ENCODE measurements at regions not wholly inside any gene's neighbourhood (a gene's known extent, or its start where the extent isn't known, plus 50 kb on each side); places are given as distances from the start of the nearest gene placed in this dataset.

DNA sequence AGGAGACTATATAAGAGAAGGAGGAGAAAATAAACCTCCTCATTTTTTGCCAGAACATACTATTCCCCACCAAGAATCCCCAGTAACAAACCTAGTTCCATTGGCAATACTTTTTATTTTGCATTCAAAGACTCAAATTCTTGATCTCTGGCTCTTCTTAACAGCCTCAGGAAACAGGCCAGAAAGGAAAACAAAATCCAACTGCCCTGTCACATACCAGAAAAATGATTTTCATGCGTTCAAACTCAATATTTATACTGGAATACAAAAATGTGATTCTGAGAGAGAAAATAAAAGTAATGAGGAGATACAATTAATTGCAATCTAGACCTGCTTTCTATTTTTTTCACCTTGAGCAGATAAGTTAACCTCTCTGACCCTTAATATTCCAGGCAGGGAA lies 435.9 kb upstream of the AUTS2 start:
- no peak for DNase-seq
- Histone ChIP-seq H3K4me3 (ENCODE audit: insufficient read depth in 1 of 2, low read depth in 1 of 2, low read length in 2 of 2) (no peak overlapping the region), H3K23ac (ENCODE audit: low read length in 2 of 2) (no peak overlapping the region), H2BK15ac (ENCODE audit: low read depth, poor library complexity, severe bottlenecking) (no peak overlapping the region), H3K27me3 (ENCODE audit: control insufficient read depth in 1 of 2, insufficient read depth in 1 of 2, low read length in 2 of 2) (no peaks in the 10 kb centered on the region), H3K27ac (ENCODE audit: low read length, poor library complexity, severe bottlenecking) (no peak overlapping the region), H3K4ac (ENCODE audit: low read depth in 1 of 2, low read length in 2 of 2) (no peak overlapping the region), H2BK12ac (ENCODE audit: low read length in 2 of 2) (no peak overlapping the region), H3K14ac (ENCODE audit: low read length in 2 of 2) (no peak overlapping the region), H2BK120ac (ENCODE audit: low read depth, low read length) (no peak overlapping the region), H3K79me1 (replicated peaks; ENCODE audit: low read length, poor library complexity, severe bottlenecking) (no peaks in the 10 kb centered on the region), H3K4me2 (ENCODE audit: low read length, poor library complexity, severe bottlenecking) (no peak overlapping the region), H4K8ac (ENCODE audit: low read length) (no peak overlapping the region), H2BK5ac (ENCODE audit: low read depth, low read length, poor library complexity, severe bottlenecking) (no peak overlapping the region), H4K91ac (ENCODE audit: low read length) (no peak overlapping the region), H2AK5ac (ENCODE audit: low read length, severe bottlenecking) (no peak overlapping the region), H3K9me3 (ENCODE audit: control insufficient read depth, low read length) (no peaks in the 10 kb centered on the region), H2AFZ (ENCODE audit: low read depth, low read length) (no peak overlapping the region), H3K9ac (ENCODE audit: low read length) (no peak overlapping the region), H3K4me1 (ENCODE audit: control insufficient read depth, insufficient read depth, low read depth, low read length) (no peaks in the 10 kb centered on the region), H3K36me3 (ENCODE audit: control insufficient read depth in 1 of 2, insufficient read depth in 2 of 2, low read depth in 1 of 2, low read length in 2 of 2) (no peaks in the 10 kb centered on the region), H3K18ac (ENCODE audit: low read depth in 1 of 2, low read length in 2 of 2) (no peak overlapping the region)
- whole genome bisulfite sequencing: no CpG with 5 or more reads among the region's 1 CpG

DNA sequence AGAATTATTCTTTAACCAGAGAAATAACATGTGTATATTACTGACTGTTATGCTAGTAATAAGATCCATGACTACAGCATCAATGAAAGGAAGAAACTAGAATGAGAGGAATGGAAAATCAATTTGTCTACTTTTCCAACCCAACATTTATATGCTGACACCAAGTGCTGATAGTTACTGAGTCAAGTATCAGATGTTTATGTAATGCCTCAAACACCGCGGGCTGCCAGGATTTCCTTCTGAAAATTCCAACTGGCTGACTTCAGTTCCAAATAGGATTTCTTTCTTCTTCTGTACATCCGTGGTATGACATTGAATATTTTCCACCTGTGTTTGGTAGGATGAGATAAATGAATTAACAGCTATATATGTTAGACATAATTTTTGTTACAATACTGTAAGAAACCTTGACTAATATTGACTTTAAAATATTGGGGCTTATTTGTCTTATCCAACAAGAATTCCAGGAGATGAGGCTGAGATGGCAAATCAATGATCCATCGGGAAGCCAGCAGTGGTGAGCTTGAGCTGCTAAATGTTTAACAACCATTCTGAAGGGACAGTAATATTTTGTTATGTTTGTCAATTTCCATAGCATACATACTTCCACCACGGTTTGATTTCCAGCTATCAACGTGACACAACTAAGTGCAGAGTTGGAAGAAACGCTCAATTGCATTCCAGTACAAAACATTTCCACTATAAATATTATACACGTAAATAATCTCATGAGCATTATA lies 435.2 kb upstream of the AUTS2 start:
- Histone ChIP-seq H4K8ac (ENCODE audit: low read length) (no peak overlapping the region), H3K9ac (ENCODE audit: low read length) (no peak overlapping the region), H3K27ac (ENCODE audit: low read length, poor library complexity, severe bottlenecking) (no peak overlapping the region), H3K27me3 (ENCODE audit: control insufficient read depth in 1 of 2, insufficient read depth in 1 of 2, low read length in 2 of 2) (no peaks in the 10 kb centered on the region), H3K79me1 (replicated peaks; ENCODE audit: low read length, poor library complexity, severe bottlenecking) (no peaks in the 10 kb centered on the region), H2AK5ac (ENCODE audit: low read length, severe bottlenecking) (no peak overlapping the region), H4K91ac (ENCODE audit: low read length) (no peak overlapping the region), H3K18ac (ENCODE audit: low read depth in 1 of 2, low read length in 2 of 2) (no peak overlapping the region), H2AFZ (ENCODE audit: low read depth, low read length) (no peak overlapping the region), H2BK5ac (ENCODE audit: low read depth, low read length, poor library complexity, severe bottlenecking) (no peak overlapping the region), H2BK120ac (ENCODE audit: low read depth, low read length) (no peak overlapping the region), H3K9me3 (ENCODE audit: control insufficient read depth, low read length) (no peaks in the 10 kb centered on the region), H3K23ac (ENCODE audit: low read length in 2 of 2) (no peak overlapping the region), H3K4me3 (ENCODE audit: insufficient read depth in 1 of 2, low read depth in 1 of 2, low read length in 2 of 2) (no peak overlapping the region), H3K4me1 (ENCODE audit: control insufficient read depth, insufficient read depth, low read depth, low read length) (no peaks in the 10 kb centered on the region), H3K4ac (ENCODE audit: low read depth in 1 of 2, low read length in 2 of 2) (no peak overlapping the region), H3K14ac (ENCODE audit: low read length in 2 of 2) (no peak overlapping the region), H2BK12ac (ENCODE audit: low read length in 2 of 2) (no peak overlapping the region), H2BK15ac (ENCODE audit: low read depth, poor library complexity, severe bottlenecking) (no peak overlapping the region), H3K36me3 (ENCODE audit: control insufficient read depth in 1 of 2, insufficient read depth in 2 of 2, low read depth in 1 of 2, low read length in 2 of 2) (no peaks in the 10 kb centered on the region), H3K4me2 (ENCODE audit: low read length, poor library complexity, severe bottlenecking) (no peak overlapping the region)
- no peak for DNase-seq
- 52% methylated on average over 4 of the region's 8 CpGs for WGBS

DNA sequence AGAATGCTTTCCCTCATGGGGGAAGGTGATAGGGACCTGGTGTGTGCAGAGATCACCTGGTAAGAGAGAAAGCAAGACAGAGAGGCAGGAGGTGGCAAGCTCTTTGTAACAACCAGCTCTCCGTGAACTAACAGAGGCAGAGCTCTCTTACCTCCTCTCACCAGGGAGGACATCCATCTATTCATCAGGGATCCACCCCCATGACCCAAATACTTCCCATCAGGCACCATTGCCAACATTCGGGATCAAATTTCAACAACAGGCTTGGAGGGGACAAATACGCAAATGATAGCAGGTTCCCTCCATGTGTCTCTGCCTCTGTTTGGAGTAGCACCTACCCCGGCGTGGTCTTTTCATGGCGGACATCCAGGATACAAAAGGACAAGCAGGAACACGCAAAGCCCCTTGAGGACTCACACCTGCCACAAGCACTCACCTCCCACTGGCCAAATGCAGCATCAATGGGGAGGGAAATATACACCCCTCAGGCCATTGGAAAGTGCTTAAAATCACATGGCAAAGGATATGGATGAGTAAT lies 431.2 kb upstream of the AUTS2 start:
- 94% methylated on average over 7 of the region's 7 CpGs for WGBS
- H2AFZ ChIP-seq (ENCODE audit: low read depth, low read length): no peak overlapping the region

DNA sequence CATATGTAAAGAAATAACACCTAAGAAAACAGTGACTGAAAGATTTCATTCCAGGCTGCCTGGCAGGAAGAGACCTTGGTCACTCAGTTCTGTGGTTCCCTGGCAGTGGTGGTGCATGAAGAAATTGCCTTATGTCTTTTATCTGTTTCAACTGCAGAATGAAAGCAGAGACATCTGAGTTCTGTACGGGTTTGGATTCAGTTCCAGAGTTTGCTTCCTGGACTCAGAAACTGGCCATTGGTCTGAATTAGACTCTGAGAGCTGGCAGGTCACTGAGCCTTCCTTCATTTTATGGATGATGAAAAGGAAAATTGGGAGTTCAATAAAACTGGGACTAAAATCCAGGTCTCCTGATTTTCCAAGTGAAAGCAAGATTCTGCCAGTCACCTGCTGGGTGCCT lies 428.9 kb upstream of the AUTS2 start:
- peaks cover 0 to 12% of the 10 kb centered on the region in 2 experiments for H3K27me3 ChIP-seq (ENCODE audit: control insufficient read depth in 1 of 2, insufficient read depth in 1 of 2, low read length in 2 of 2)
- no peak overlapping the region for H3K9ac ChIP-seq (ENCODE audit: low read length)
- no peak overlapping the region for H3K27ac ChIP-seq (ENCODE audit: low read length, poor library complexity, severe bottlenecking)
- H3K4ac ChIP-seq (ENCODE audit: low read depth in 1 of 2, low read length in 2 of 2): no peak overlapping the region
- H4K8ac ChIP-seq (ENCODE audit: low read length): no peak overlapping the region
- no peak overlapping the region for H3K23ac ChIP-seq (ENCODE audit: low read length in 2 of 2)
- H3K36me3 ChIP-seq (ENCODE audit: control insufficient read depth in 1 of 2, insufficient read depth in 2 of 2, low read depth in 1 of 2, low read length in 2 of 2): no peaks in the 10 kb centered on the region
- H2BK15ac ChIP-seq (ENCODE audit: low read depth, poor library complexity, severe bottlenecking): no peak overlapping the region
- H2AFZ ChIP-seq (ENCODE audit: low read depth, low read length): no peak overlapping the region
- no peaks in the 10 kb centered on the region for H3K4me1 ChIP-seq (ENCODE audit: control insufficient read depth, insufficient read depth, low read depth, low read length)
- H4K91ac ChIP-seq (ENCODE audit: low read length): no peak overlapping the region
- no peak overlapping the region for H3K18ac ChIP-seq (ENCODE audit: low read depth in 1 of 2, low read length in 2 of 2)
- no peak overlapping the region for H2AK5ac ChIP-seq (ENCODE audit: low read length, severe bottlenecking)
- H2BK5ac ChIP-seq (ENCODE audit: low read depth, low read length, poor library complexity, severe bottlenecking): no peak overlapping the region
- 78% methylated on average over 1 of the region's 1 CpG for WGBS
- no peaks in the 10 kb centered on the region for H3K79me1 ChIP-seq (replicated peaks; ENCODE audit: low read length, poor library complexity, severe bottlenecking)
- no peak overlapping the region for H2BK120ac ChIP-seq (ENCODE audit: low read depth, low read length)
- no peaks in the 10 kb centered on the region for H3K9me3 ChIP-seq (ENCODE audit: control insufficient read depth, low read length)
- DNase-seq: no peak
- no peak overlapping the region for H3K4me2 ChIP-seq (ENCODE audit: low read length, poor library complexity, severe bottlenecking)
- H3K4me3 ChIP-seq (ENCODE audit: insufficient read depth in 1 of 2, low read depth in 1 of 2, low read length in 2 of 2): no peak overlapping the region
- H3K14ac ChIP-seq (ENCODE audit: low read length in 2 of 2): no peak overlapping the region
- H2BK12ac ChIP-seq (ENCODE audit: low read length in 2 of 2): no peak overlapping the region

More for the DNA sequence above, 431.2 kb upstream of the AUTS2 start:
- Histone ChIP-seq H2BK12ac (ENCODE audit: low read length in 2 of 2) (no peak overlapping the region), H2BK5ac (ENCODE audit: low read depth, low read length, poor library complexity, severe bottlenecking) (no peak overlapping the region), H3K4me3 (ENCODE audit: insufficient read depth in 1 of 2, low read depth in 1 of 2, low read length in 2 of 2) (no peak overlapping the region), H3K27me3 (ENCODE audit: control insufficient read depth in 1 of 2, insufficient read depth in 1 of 2, low read length in 2 of 2) (peaks cover 0 to 7% of the 10 kb centered on the region in 2 experiments), H3K4me2 (ENCODE audit: low read length, poor library complexity, severe bottlenecking) (no peak overlapping the region), H4K8ac (ENCODE audit: low read length) (no peak overlapping the region), H3K14ac (ENCODE audit: low read length in 2 of 2) (no peak overlapping the region), H3K9me3 (ENCODE audit: control insufficient read depth, low read length) (no peaks in the 10 kb centered on the region), H3K4ac (ENCODE audit: low read depth in 1 of 2, low read length in 2 of 2) (no peak overlapping the region), H3K27ac (ENCODE audit: low read length, poor library complexity, severe bottlenecking) (no peak overlapping the region), H3K9ac (ENCODE audit: low read length) (no peak overlapping the region), H3K79me1 (replicated peaks; ENCODE audit: low read length, poor library complexity, severe bottlenecking) (no peaks in the 10 kb centered on the region), H3K4me1 (ENCODE audit: control insufficient read depth, insufficient read depth, low read depth, low read length) (no peaks in the 10 kb centered on the region), H3K36me3 (ENCODE audit: control insufficient read depth in 1 of 2, insufficient read depth in 2 of 2, low read depth in 1 of 2, low read length in 2 of 2) (no peaks in the 10 kb centered on the region), H3K23ac (ENCODE audit: low read length in 2 of 2) (no peak overlapping the region), H3K18ac (ENCODE audit: low read depth in 1 of 2, low read length in 2 of 2) (no peak overlapping the region), H4K91ac (ENCODE audit: low read length) (no peak overlapping the region), H2BK15ac (ENCODE audit: low read depth, poor library complexity, severe bottlenecking) (no peak overlapping the region), H2BK120ac (ENCODE audit: low read depth, low read length) (no peak overlapping the region), H2AK5ac (ENCODE audit: low read length, severe bottlenecking) (no peak overlapping the region)
- no peak for DNase-seq
